ENCODE measurements at regions not wholly inside any gene's neighbourhood (a gene's known extent, or its start where the extent isn't known, plus 50 kb on each side); places are given as distances from the start of the nearest gene placed in this dataset.
"Not testable (repeated sequence)": the region's sequence is repeated elsewhere in the genome, so short reads cannot be mapped to it uniquely, and the experiment has no call there.

DNA sequence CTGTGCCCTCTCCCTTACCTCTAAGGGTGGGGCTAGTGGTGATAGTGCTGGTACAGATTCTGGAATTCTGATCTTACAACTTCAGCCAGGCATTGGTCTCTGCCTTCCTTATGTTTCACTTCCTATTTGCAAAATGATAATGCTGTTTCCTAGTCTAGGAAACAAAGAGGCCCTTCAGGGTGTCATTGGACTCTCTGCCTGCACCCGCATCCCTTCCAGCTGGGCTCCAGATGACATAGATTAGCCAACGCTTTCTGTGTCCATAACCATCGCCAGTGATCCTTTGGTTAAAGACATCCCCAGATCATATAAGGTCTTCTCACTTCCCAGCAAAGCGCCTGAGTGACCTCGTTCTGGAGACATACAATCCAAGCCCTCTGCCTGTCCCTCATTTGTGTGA is 180.7 kb downstream of the ERCC6L2 start:
- Histone ChIP-seq H4K20me1 (ENCODE audit: control insufficient read depth, insufficient read depth, low read depth, low read length) (no peaks in the 10 kb centered on the region), H3K27me3 (ENCODE audit: control insufficient read depth, low read length) (peaks cover 4% of the 10 kb centered on the region; the same call in 1 of the 2 replicates), H3K79me2 (ENCODE audit: control insufficient read depth, low read length) (no peaks in the 10 kb centered on the region), H3K36me3 (ENCODE audit: control insufficient read depth, low read length) (no peaks in the 10 kb centered on the region), H3K27ac (ENCODE audit: low read depth, low read length) (no peak overlapping the region), H3K9me3 (ENCODE audit: control insufficient read depth, insufficient read depth, low read length) (peaks cover 3% of the 10 kb centered on the region; the same call in 1 of the 2 replicates), H3K4me2 (ENCODE audit: low read length) (no peak overlapping the region), H3K4me1 (ENCODE audit: control insufficient read depth, low read length) (no peaks in the 10 kb centered on the region), H3K4me3 (ENCODE audit: low read length) (no peak overlapping the region), H3K9me2 (replicated peaks; ENCODE audit: control insufficient read depth, low read length) (no peaks in the 10 kb centered on the region), H3F3A (ENCODE audit: control insufficient read depth, insufficient read depth) (no peaks in the 10 kb centered on the region)
- no peak for TF ChIP-seq EZH2phosphoT487 (IDR thresholded peaks at IDR 0.05; ENCODE audit: borderline replicate concordance, low read length)
- TF ChIP-seq CTCF (IDR thresholded peaks at IDR 0.05; ENCODE audit: low read depth, low read length, poor library complexity, severe bottlenecking): no peak

- not testable (repeated sequence) for H3K4me1 ChIP-seq (ENCODE audit: control insufficient read depth, low read length); H3K36me3 ChIP-seq (ENCODE audit: control insufficient read depth, low read length); H3K9me3 ChIP-seq (ENCODE audit: control insufficient read depth, insufficient read depth, low read length); H4K20me1 ChIP-seq (ENCODE audit: control insufficient read depth, insufficient read depth, low read depth, low read length); H3K4me2 ChIP-seq (ENCODE audit: low read length); H3K4me3 ChIP-seq (ENCODE audit: low read length); H3K27me3 ChIP-seq (ENCODE audit: control insufficient read depth, low read length); H3F3A ChIP-seq (ENCODE audit: control insufficient read depth, insufficient read depth); H3K9me2 ChIP-seq (replicated peaks; ENCODE audit: control insufficient read depth, low read length); H3K79me2 ChIP-seq (ENCODE audit: control insufficient read depth, low read length); H3K27ac ChIP-seq (ENCODE audit: low read depth, low read length)
Measured at GRCh38 chr9:96054248-96054647, 178.8 kb downstream of the ERCC6L2 start.

- no peaks in the 10 kb centered on the region for H3K36me3 ChIP-seq (ENCODE audit: control insufficient read depth, low read length)
- H3K27me3 ChIP-seq (ENCODE audit: control insufficient read depth, low read length): no peaks in the 10 kb centered on the region
- TF ChIP-seq CTCF (IDR thresholded peaks at IDR 0.05; ENCODE audit: low read depth, low read length, poor library complexity, severe bottlenecking): no peak
- no peak for TF ChIP-seq EZH2phosphoT487 (IDR thresholded peaks at IDR 0.05; ENCODE audit: borderline replicate concordance, low read length)
- H4K20me1 ChIP-seq (ENCODE audit: control insufficient read depth, insufficient read depth, low read depth, low read length): no peaks in the 10 kb centered on the region
- H3F3A ChIP-seq (ENCODE audit: control insufficient read depth, insufficient read depth): no peaks in the 10 kb centered on the region
- peaks cover 3% of the 10 kb centered on the region; the same call in 1 of the 2 replicates for H3K9me3 ChIP-seq (ENCODE audit: control insufficient read depth, insufficient read depth, low read length)
- H3K27ac ChIP-seq (ENCODE audit: low read depth, low read length): no peak overlapping the region
- H3K9me2 ChIP-seq (replicated peaks; ENCODE audit: control insufficient read depth, low read length): no peaks in the 10 kb centered on the region
- H3K4me2 ChIP-seq (ENCODE audit: low read length): no peak overlapping the region
- no peak overlapping the region for H3K4me3 ChIP-seq (ENCODE audit: low read length)
- H3K4me1 ChIP-seq (ENCODE audit: control insufficient read depth, low read length): no peaks in the 10 kb centered on the region
- no peaks in the 10 kb centered on the region for H3K79me2 ChIP-seq (ENCODE audit: control insufficient read depth, low read length)
Measured at GRCh38 chr9:96052686-96053085, 177.2 kb downstream of the ERCC6L2 start.

GRCh38 chr9:96051423-96051822 is 175.9 kb downstream of the ERCC6L2 start:
- Histone ChIP-seq H3K36me3 (ENCODE audit: control insufficient read depth, low read length) (no peaks in the 10 kb centered on the region), H3F3A (ENCODE audit: control insufficient read depth, insufficient read depth) (no peaks in the 10 kb centered on the region), H3K4me1 (ENCODE audit: control insufficient read depth, low read length) (no peaks in the 10 kb centered on the region), H3K27me3 (ENCODE audit: control insufficient read depth, low read length) (no peaks in the 10 kb centered on the region), H3K4me3 (ENCODE audit: low read length) (no peak overlapping the region), H3K4me2 (ENCODE audit: low read length) (no peak overlapping the region), H3K9me3 (ENCODE audit: control insufficient read depth, insufficient read depth, low read length) (peaks cover 3% of the 10 kb centered on the region; the same call in 1 of the 2 replicates), H3K79me2 (ENCODE audit: control insufficient read depth, low read length) (no peaks in the 10 kb centered on the region), H4K20me1 (ENCODE audit: control insufficient read depth, insufficient read depth, low read depth, low read length) (no peaks in the 10 kb centered on the region), H3K9me2 (replicated peaks; ENCODE audit: control insufficient read depth, low read length) (no peaks in the 10 kb centered on the region), H3K27ac (ENCODE audit: low read depth, low read length) (no peak overlapping the region)
- TF ChIP-seq EZH2phosphoT487 (IDR thresholded peaks at IDR 0.05; ENCODE audit: borderline replicate concordance, low read length) (no peak), CTCF (IDR thresholded peaks at IDR 0.05; ENCODE audit: low read depth, low read length, poor library complexity, severe bottlenecking) (no peak)

Measured in DOHH2 (cell line).